GM21786 (cell line): ENCODE measurements at regions not wholly inside any gene's neighbourhood (a gene's known extent, or its start where the extent isn't known, plus 50 kb on each side); places are given as distances from the start of the nearest gene placed in this dataset.
A peak's percentile ranks its signal among the peaks of the same experiment; 100 is the strongest.
"Not testable (repeated sequence)": the region's sequence is repeated elsewhere in the genome, so short reads cannot be mapped to it uniquely, and the experiment has no call there.

Experiments
- ATAC-seq: cut with Tn5 transposase; IDR thresholded peaks from one replicate; pipeline ENCODE4 v1.9.1; 2021; ENCODE audit not compliant: unreplicated experiment

- ATAC-seq: no peak
Measured at GRCh38 chr12:75766263-75767160, 255.1 kb upstream of the KRR1 start.

DNA sequence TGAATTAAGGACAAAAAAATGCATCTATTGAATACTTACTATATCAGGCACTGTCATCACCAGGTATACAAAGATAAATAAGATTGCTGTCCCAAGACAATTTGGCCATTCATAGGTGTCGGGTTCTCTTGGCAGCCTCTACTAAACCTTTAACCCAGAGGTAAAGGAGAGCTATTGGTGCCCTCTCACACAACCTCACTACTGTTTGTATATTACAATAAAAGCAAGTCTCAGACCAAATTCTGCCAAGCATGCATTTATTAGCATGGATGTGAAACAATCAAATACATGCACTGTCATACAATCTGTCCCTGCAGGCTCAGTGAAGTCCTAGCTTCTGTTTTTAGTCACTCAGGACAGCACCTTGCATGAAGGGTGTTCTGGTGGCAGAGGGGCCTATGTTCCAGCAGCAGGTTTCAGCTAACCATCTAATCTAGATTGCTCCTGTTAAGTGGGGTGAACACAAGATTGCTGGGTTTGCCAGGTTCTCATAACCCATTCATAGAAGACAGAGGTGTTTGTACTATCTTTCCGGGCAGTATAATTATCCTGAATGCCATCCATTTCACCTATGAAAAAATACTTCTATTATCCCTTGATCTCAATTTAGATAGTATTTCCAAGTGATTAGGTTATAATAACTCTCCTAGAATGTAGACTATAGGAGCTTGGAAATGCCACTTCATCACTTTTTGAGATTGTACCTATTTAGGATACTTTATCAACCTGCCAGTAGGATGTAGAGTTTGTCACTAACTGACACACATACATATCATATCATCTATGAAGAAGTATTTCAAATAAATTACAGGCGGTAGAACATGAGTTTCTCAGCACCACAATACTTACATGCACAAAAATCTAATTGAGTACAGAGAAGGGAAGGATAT is 254.0 kb upstream of the KRR1 start:
- no peak for ATAC-seq

DNA sequence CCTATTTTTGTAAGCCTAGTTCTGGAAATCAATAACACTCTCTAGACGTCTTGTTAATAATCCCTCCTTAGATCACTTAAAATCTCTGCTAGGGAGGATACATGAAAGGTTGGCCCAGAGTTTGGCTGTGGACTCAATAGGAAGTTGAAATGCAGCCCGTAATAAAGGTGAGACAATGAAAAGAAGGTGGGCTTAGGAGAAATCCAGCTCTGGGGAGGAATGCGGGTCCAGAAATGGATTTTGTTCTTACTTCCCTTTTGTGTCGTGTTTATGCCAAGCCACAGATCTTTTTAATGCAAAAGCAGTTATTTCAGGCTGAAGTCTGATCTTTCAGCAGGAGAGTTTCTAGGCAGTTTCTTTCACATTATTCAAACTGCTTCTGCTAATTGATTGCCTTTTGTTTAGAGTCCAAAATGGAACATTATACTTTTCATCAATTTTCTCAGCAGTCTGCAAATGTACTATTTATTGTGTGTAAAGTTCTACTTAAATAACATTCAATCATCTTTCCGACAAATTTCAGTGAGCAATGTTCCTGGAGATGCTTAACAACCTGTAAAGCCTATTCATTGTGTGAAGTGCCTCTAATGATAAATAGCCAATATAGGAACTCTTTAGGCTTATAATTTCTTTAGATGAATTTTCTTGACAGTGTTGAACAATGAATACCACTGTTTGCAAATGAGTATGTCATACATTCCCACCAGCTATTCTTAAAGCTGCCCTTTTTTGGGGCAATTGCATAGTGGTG is 252.9 kb upstream of the KRR1 start:
- ATAC-seq: no peak

DNA sequence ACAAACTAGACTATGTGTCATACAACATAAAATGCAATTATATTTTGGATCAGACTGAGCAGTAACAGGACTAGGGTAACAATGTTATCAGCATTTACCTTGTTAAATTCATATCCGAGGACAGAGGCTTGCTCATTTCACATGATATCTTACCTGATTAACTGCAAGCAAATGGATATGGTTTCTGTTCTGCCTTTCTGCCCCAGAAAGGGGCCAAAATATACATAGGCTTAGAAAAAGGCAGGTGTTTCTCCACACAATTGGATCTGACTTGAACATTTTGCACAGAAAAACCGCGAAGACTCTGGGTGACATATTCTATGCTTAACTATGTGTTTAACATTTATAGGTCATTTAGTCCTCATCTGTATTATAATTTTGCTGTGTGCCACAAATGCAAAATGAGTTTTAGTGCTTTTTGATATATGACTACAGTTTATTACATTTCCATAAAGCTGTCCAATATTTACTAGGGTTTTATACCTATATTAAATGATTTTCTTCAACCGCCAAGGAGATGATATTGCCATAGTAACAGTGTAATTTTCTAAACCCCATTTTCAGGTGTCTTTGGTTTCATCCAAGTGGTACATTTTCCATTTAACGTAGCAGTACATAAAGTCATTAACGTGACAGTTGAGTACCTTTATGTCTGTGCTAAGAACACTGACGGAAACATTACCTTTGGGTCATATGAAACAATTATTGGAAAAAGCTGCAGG is 249.3 kb upstream of the KRR1 start:
- ATAC-seq: no peak

DNA sequence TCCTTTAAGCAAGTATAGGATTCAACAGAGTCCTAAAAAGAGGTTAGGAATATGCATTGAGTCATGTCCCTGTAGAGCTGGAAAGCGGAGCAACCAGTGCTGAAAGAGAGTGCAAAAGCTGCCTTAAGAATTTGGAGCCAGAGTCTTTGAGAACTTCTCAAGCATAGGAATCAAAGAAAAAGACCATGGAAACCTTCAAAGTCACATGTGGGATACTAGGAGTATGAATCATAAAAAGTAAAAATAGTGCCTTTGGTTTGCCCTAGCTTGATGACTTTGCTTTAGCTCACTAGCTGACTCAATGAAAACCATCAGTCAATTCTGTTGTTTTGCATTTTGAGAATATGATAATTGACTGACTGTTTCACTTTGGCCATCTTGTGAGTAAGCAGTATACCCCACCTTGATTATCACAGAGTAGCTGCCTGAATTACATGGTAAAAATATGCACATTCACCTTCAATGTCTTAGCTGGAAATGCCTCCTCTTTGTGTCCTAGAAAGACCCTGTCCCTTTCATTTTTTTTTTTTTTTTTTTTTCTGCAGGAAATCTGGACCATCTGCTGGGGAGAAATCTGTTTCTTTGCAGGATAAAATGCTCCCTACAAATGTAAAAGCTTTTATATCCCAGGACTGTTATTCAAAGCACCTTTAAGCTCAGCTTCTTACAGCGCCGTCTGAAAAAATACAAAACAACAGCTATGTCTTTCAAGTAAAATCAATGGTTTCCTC is 248.6 kb upstream of the KRR1 start:
- ATAC-seq: peak; percentile 62

- ATAC-seq: no peak
Measured at GRCh38 chr12:75759196-75759595, 247.8 kb upstream of the KRR1 start.

- no peak for ATAC-seq
Measured at GRCh38 chr12:75756771-75757170, 245.4 kb upstream of the KRR1 start.

GRCh38 chr12:75756111-75756510 is 244.7 kb upstream of the KRR1 start:
- no peak for ATAC-seq

DNA sequence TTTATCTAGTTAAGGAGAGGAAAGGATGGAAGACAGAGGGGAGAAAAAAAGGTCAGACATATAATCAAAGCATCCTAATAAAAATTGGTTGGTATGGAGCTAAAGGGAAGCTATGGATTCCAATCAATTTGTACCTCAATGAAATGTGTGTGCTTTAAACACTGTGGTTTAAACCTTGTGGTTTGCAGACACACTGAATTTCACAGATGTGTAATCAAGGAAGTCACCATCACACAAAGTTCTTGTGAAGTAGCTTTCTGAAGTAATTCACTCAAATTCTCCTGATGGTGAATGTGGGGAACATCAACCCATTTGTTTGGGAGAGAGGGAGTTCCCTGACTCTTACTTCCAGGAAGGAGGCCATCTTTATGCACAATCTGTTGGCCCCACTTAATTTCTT is 243.3 kb upstream of the KRR1 start:
- ATAC-seq: no peak

DNA sequence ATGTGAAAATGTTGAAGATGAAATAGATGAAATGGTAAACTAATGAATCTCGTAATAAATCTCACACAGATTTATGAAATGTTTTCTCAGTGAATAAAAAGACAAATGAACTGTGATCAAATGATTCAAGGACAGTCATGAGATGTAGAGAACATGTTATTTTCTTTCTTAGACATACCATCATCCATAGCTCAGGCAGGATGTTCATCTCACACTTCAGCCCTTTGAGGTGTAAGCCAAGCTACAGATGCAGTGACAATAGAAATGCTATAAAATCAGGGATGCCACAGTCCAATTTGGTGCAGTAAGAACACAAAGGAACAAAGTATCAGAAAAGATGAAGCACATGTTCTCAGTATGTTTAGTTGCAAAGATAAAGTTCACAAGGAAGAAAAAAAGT is 242.7 kb upstream of the KRR1 start:
- no peak for ATAC-seq

DNA sequence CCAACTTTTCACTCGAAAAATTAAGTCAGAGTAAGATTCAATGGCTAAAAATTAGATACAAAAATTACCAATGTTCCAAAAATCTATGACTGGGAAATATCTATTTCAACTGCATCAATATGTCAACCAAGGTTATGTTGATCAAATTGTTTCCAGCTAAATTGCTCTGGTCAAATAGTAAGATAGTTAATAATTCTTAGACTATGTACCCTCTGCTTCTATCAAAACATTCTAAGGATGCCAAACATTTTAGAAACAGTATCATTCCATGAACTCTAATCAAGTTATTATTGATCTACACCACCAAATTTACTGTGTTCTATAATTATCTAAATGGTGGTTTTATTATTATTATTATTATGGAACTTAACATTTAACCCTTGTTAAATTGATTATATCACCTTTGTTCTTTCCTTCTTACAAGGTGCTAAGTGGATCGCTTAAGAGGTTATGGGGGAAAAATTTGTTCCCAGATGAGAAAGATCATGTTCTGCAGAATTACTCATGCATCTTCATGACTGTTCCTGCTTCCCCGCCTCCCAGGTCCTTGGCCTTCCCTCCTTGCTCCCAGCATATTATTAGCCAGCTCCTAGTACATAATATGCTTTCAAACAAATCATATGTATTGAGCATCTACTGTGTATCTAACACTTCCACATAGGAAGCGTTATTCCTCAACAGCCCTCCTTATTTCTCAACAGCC is 240.5 kb upstream of the KRR1 start:
- ATAC-seq: no peak

- ATAC-seq: no peak
Measured at GRCh38 chr12:75750716-75751306, 239.4 kb upstream of the KRR1 start.

- ATAC-seq: not testable (repeated sequence)
Measured at GRCh38 chr12:75748990-75749389, 237.6 kb upstream of the KRR1 start.

DNA sequence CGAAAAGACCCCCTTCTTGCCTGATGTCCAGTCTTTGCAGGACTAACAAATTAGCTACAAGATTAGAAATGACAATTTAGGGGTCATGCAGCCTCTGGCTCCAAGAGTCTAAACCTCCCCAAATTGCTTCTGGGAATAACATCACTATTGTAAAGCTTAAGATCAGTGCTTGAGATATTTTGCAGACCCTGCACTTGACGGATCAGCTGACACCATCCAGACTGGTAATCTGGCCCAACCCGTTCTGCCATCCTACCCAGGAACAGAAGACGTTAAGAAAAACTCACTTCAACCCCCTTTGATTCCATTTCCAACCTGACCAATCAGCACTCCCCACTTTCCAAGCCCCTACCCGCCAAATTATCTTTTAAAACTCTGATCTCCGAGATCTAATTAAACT is 236.7 kb upstream of the KRR1 start:
- no peak for ATAC-seq

GRCh38 chr12:75747572-75748021 is 236.2 kb upstream of the KRR1 start:
- no peak for ATAC-seq

DNA sequence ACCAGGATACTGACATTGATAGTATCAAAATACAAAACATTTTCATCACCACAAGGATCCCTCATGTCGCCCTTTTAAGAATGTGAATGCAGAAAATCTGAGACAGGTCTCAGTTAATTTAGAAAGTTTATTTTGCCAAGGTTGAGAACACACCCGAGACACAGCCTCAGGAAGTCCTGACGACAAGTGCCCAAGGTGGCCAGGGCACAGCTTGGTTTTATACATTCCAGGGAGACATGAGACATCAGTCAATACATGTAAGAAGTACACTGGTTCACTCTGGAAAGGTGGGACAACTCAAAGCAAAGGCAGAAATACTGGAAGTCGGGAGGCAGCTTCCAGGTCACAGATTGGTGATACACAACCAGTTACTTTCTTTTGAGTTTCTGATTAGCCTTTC is 235.2 kb upstream of the KRR1 start:
- no peak for ATAC-seq

DNA sequence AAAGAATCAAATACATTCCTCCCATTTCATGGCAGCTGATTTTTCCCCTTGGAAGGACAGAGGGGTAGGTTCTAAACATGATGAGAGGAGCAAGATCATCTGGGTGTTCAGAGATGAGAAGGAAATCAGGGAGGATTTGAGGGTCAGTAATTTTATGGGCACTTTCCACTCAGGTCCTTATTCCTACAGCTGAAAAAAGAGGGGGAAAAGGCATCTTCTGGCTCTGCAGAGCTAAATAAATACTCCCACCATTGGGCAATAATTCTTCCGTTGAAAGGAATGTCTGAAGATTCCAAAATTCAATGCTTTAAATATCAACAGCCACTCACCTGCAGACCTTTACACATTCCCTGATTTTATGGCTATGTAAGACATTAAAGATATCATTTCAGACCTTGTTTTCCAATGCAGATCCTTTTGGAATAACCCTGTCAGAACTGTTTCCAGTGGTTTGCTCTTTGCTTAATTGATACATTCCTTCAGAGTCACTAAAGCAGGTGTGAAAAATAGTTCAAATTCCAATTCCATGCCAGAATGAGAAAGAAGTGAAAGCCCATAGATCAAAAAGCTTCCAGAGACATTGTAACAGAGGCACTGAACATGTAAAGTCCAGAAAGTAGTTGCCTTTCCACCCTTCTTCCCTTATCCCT is 233.3 kb upstream of the KRR1 start:
- ATAC-seq: no peak

GRCh38 chr12:75742961-75743360 is 231.6 kb upstream of the KRR1 start:
- no peak for ATAC-seq
